HG03095 (cell line): ENCODE measurements at regions not wholly inside any gene's neighbourhood (a gene's known extent, or its start where the extent isn't known, plus 50 kb on each side); places are given as distances from the start of the nearest gene placed in this dataset.

Experiments
- ATAC-seq: cut with Tn5 transposase; IDR thresholded peaks from one replicate; pipeline ENCODE4 v1.9.1; 2021; ENCODE audit warnings: moderate library complexity; ENCODE audit not compliant: unreplicated experiment

GRCh38 chr18:54023471-54023870, 201.0 kb downstream of the MBD2 start:
- no peak for ATAC-seq

- no peak for ATAC-seq
These were observed 203.5 kb downstream of the MBD2 start for GRCh38 chr18:54020966-54021365.

- ATAC-seq: no peak
These were observed 204.2 kb downstream of the MBD2 start for GRCh38 chr18:54020156-54020745.

- no peak for ATAC-seq
These were observed 204.8 kb downstream of the MBD2 start for GRCh38 chr18:54019641-54020040.

GRCh38 chr18:54013452-54013851, 211.0 kb downstream of the MBD2 start:
- ATAC-seq: no peak

- no peak for ATAC-seq
These were observed 219.6 kb downstream of the MBD2 start for GRCh38 chr18:54004828-54005227.

GRCh38 chr18:54003195-54003594, 221.3 kb downstream of the MBD2 start:
- ATAC-seq: no peak

GRCh38 chr18:53997064-53997463, 227.4 kb downstream of the MBD2 start:
- no peak for ATAC-seq

- no peak for ATAC-seq
These were observed 230.5 kb downstream of the MBD2 start for GRCh38 chr18:53994016-53994415.

- ATAC-seq: no peak
These were observed 232.7 kb downstream of the MBD2 start for GRCh38 chr18:53991805-53992204.

GRCh38 chr18:53991202-53991601, 233.3 kb downstream of the MBD2 start:
- no peak for ATAC-seq

GRCh38 chr18:53990485-53990884, 234.0 kb downstream of the MBD2 start:
- ATAC-seq: no peak

- no peak for ATAC-seq
These were observed 240.4 kb downstream of the MBD2 start for GRCh38 chr18:53984021-53984420.

GRCh38 chr18:53971331-53971730, 253.1 kb downstream of the MBD2 start:
- ATAC-seq: no peak

- ATAC-seq: peak; percentile 53
These were observed 271.8 kb downstream of the MBD2 start for GRCh38 chr18:53952700-53953099.

GRCh38 chr18:53950545-53950944, 273.9 kb downstream of the MBD2 start:
- no peak for ATAC-seq

- no peak for ATAC-seq
These were observed 275.5 kb downstream of the MBD2 start for GRCh38 chr18:53948991-53949390.

GRCh38 chr18:53947092-53947640, 277.3 kb downstream of the MBD2 start:
- no peak for ATAC-seq

GRCh38 chr18:53946594-53946993, 277.9 kb downstream of the MBD2 start:
- ATAC-seq: no peak

GRCh38 chr18:53944721-53945120, 279.7 kb downstream of the MBD2 start:
- ATAC-seq: no peak

- no peak for ATAC-seq
These were observed 281.1 kb downstream of the MBD2 start for GRCh38 chr18:53943326-53943860.

GRCh38 chr18:53941601-53942338, 282.7 kb downstream of the MBD2 start:
- no peak for ATAC-seq
